PFSK-1 (cell line): ENCODE measurements at regions not wholly inside any gene's neighbourhood (a gene's known extent, or its start where the extent isn't known, plus 50 kb on each side); places are given as distances from the start of the nearest gene placed in this dataset.

Experiments
- POLR2AphosphoS5 ChIP-seq: IDR thresholded peaks from 2 replicates; pipeline ENCODE4 v1.6.1; 2012; ENCODE audit warnings: low read depth, mild to moderate bottlenecking, control low read depth, low read length, moderate library complexity
- TF ChIP-seq, protein P1 (sequence below), 2 experiments: IDR thresholded peaks; 2 replicates each; pipeline versions ENCODE4 v1.6.1 to v1.8.0; 2011 to 2012; ENCODE audit warnings: low read depth in 2 of 2, low read length in 2 of 2, control low read depth in 1 of 2, inconsistent platforms in 1 of 2, mild to moderate bottlenecking in 1 of 2, moderate library complexity in 1 of 2; ENCODE audit not compliant: insufficient read depth in 1 of 2

DNA sequence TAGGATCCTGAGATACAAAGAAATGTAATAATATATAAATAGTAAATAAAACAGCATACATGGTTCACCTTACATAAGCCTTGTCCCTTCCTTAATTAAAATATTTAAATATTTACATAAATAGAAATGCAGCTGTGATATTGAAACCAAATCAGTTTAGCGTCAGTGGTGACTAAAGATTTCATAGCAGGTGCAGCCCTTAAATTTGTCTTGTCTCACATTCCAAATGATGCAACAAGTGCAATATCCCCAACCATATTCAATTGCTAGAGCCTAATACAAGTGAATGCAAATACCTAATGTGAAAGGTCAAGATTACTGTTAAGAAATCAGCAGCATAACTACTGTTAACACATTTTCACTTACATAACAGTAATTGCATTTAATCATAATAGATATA is 539.5 kb downstream of the NYAP2 start:
- TF ChIP-seq, protein P1, sequence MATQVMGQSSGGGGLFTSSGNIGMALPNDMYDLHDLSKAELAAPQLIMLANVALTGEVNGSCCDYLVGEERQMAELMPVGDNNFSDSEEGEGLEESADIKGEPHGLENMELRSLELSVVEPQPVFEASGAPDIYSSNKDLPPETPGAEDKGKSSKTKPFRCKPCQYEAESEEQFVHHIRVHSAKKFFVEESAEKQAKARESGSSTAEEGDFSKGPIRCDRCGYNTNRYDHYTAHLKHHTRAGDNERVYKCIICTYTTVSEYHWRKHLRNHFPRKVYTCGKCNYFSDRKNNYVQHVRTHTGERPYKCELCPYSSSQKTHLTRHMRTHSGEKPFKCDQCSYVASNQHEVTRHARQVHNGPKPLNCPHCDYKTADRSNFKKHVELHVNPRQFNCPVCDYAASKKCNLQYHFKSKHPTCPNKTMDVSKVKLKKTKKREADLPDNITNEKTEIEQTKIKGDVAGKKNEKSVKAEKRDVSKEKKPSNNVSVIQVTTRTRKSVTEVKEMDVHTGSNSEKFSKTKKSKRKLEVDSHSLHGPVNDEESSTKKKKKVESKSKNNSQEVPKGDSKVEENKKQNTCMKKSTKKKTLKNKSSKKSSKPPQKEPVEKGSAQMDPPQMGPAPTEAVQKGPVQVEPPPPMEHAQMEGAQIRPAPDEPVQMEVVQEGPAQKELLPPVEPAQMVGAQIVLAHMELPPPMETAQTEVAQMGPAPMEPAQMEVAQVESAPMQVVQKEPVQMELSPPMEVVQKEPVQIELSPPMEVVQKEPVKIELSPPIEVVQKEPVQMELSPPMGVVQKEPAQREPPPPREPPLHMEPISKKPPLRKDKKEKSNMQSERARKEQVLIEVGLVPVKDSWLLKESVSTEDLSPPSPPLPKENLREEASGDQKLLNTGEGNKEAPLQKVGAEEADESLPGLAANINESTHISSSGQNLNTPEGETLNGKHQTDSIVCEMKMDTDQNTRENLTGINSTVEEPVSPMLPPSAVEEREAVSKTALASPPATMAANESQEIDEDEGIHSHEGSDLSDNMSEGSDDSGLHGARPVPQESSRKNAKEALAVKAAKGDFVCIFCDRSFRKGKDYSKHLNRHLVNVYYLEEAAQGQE (IDR thresholded peaks at IDR 0.05; ENCODE audit: insufficient read depth in 1 of 2, low read depth in 2 of 2, low read length in 2 of 2) = no peak
- no peak for TF ChIP-seq POLR2AphosphoS5
